Hematopoietic multipotent progenitor cell treated with erythropoietin and hydrocortisone succinate and interleukin-3 and kit ligand, for 15 days (in vitro differentiated cells): ENCODE measurements at regions not wholly inside any gene's neighbourhood (a gene's known extent, or its start where the extent isn't known, plus 50 kb on each side); places are given as distances from the start of the nearest gene placed in this dataset.

Experiments used
- DNase-seq: peaks from one replicate; pipeline ENCODE4 v3.0.0-alpha.2; 2015; ENCODE audit warnings: low spot score

DNA sequence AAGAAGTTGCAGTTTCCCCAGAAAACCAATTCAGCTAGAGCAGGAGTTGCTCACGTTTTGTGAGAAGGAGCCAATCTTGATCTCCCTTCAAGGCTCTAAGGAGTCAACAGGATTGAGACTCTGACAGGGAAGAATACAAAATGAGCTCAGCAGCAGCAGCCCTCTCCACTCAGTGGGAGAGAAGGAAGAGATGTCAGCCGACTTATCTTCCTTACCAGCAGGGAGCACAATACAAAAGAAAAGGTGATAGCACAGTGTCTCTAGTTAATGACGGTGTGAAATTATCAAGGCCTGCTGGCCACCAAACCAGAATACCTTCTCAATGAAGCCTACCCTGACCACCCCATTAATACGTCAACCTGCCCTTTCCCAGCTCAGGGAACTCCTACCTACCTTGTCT, 223.6 kb upstream of the TMPO start:
- no peak for DNase-seq

DNA sequence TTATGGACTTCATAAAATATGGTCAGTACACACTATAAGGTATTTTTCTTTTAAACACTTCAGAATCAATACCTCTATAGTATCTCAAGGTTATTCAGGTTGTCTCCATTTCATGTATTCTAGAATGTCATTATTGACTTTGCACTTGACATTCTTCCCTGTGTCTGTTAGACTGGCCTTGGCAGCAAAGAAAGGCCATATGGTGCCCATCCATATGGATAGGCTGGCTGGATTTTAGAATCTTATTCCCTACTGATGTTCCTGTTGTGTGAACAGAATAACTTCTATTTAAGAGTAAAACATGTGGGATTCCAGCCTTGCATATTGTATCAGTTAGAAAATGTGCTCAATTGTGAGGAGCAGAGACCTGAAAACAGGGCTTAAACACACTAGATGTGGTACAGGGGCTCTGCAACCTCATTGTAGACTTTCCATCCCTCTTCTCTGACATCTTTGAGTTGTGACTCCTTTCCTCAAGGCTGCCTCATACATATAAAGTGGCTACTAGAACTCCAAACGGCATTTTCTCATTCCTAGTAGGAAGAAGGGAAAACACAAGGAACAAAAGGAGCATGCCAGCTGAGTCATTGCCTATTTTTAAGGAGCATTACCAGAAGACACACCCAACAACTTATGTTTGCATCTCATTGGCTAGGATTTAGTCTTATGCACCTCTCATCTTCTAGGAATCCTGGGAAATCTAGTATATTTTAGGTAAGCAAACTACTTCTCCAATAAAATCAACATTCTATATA, 221.2 kb upstream of the TMPO start:
- no peak for DNase-seq

DNA sequence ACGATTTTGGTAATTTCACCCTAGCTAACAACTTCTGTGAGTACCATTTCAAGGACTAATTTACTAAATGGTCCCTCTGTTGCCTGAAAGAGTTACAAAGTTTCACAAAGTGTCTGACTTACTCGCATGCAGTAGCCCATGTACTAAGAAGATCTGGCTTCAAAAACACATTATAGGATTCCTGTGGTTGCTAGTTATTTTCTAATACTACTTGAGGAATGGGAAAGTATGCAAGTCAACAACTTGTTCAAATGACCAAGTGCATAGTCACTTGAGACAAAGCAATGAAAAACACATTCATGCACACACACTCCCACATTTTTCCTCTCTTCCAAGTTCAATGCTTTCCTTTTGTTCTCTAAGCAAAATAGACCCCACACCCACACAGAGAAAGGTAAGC, 219.7 kb upstream of the TMPO start:
- DNase-seq: no peak

DNA sequence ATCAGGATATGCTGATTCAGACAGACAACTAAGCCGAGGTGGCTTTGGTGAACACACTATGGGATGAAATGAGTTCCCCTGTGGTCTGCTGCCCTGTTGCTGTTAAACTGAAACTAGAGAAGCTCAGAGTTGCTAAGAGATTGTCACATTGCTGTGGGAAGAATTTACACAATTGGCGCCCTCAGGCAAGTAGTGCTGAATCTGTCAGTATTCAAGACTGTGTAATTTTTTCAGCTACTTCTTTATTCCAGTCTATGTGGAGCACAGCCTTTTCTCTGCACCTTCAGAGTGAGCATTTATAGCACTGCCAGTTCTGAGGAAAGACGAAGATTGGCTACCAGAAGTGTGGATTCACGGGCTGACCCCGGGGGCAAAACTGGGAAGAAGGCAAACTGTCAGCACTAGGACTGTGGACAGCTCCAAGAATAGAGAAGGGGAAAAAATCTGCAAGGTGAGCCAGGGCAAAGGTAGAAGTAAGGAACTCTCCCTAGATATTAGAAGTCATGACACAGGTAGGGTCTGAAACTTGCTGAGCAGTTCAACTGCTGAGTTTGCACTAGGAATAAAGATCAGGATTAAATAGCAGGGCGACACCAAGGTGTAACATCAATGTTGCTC, 218.8 kb upstream of the TMPO start:
- DNase-seq: no peak

DNA sequence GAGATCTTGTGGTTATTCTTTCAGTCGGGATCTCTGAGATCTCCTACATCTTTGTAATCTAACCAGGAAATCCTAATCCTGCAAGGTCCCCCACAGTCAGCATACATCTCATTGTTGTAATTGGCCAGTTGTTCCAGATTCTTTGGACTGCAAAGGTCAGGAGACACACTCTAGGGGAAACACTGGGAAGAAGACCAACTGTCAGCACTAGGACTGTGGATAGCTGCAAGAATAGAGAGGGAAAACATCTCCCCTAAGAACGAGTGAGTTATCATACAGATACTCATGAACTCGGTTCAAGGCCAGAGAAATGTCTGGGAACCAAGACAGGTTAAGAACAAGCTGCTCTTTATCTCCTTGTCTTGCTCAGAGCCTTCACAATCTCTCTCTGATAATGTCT, 217.9 kb upstream of the TMPO start:
- DNase-seq: no peak

DNA sequence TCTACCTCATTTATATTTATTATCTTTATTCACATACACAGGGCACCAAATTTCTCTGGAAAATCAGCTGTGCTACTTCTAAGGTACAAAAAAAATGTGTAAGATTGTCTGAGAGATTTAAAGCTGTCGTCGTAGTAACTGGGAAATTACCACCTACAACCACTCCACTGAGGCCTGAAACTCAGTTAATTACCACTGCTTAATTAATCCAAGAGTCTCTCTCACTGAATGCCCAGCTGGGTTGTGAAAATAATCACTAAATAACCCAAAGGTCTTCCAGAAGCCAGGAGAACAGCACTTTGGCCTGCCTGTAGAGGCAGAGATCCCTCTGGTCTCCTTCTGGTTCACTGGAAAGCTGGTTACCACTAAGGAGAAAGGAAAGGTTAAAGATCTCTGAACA, 207.2 kb upstream of the TMPO start:
- DNase-seq: no peak

- no peak for DNase-seq
Observed at GRCh38 chr12:98317939-98318899, 197.2 kb upstream of the TMPO start.

DNA sequence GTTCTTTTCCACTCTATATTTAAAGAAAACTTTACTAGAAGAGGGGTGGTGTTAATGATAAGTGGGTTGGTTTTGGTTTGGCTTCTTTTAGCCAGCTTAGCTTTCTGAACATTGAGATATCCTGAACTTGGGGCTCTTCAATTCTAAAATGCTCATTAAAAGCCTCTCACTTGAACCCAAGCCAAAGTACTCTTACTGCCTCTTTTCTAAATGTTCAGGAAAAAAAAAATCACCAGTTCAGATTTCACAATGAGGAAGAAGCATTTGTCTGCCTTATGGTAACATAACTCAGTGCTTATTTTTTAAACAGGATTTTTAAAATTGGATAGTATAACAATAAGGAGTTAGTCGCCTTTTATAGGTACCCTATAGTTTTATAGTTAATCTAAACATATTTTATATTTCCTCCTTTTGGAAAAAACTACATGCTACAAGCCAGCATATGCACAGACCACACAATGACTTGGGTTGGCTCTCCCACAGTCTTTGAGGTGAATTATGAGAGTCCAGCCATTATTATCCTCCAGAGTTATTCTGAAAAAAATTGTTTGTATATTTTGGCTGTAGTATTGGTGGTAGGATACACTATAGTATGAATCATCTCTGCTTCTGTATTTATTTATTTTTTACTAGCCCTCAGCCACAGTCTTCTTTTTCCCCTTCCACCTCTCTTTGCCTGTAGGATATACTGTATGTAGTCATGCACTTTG, 195.5 kb upstream of the TMPO start:
- no peak for DNase-seq

DNA sequence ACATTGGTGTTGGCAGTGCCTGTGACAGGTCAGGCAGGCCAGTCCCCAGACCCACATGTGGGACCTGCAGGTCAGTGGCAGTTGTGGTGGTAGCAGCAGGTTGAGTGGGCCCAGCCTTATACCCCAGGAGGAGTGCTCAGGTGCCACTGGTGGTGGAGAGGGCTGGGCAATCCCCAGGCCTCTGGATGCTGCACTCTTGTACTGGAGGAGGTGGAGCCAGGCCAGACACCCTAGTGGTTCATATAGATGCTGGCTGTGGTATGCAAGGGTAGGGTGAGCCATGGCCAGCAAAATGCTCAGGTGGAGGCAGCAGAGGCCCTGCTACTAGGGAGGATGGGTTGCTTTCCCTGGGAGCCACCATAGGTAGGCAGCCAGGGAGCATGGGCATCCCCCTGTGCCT, 190.4 kb upstream of the TMPO start:
- no peak for DNase-seq

DNA sequence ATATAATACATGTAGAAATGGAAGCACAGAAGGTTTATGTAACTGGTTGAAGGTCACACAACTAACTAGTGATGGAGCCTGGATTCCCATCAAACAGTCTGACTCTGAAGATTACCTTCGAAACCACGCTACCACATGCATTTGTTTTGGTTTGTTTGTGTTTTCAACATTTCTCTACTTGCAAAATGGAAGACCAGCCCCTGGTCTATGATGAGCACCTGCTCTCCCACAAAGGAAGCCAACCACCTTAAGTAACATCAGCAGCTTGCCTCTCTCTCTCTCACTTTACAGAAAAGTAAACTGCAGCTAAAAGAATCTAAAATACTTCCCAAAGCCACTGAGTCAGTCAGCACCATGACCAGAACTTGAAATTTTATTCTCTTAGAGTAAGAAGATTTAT, 186.9 kb upstream of the TMPO start:
- DNase-seq: no peak

DNA sequence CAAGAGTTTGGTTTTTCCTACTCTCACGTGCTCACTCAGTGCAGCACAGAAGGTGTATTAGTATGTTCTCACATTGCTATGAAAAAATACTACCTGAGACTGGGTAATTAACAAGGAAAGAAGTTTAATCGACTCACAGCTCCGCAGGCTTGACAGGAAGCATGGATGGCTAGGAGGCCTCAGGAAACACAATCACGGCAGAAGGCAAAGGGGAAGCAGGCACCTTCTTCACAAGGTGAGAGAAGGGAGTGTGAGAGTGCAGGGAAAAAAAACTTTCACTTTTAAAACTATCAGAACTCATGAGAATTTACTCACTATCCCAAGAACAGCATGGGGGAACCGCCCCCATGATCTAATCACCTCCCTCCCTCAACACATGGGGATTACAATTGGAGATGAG, 185.8 kb upstream of the TMPO start:
- no peak for DNase-seq

DNA sequence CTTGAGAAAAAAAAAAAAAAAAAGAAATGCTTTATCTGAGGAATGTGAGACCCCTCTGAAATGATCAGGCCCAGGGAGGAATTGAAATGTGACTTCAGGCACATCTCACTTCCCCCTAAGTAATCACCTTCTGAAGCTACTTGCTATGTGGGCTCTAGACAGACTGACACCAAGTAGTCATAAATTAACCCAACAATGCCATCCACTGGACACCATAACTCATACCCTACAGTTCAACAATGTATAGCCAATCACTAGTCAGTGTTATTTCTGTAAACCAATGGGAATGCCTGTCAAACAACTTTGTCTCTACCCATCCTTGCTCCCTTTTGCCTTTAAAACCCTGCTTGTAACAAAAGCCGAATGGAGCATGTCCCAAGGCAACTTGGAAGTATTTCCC, 182.7 kb upstream of the TMPO start:
- no peak for DNase-seq

DNA sequence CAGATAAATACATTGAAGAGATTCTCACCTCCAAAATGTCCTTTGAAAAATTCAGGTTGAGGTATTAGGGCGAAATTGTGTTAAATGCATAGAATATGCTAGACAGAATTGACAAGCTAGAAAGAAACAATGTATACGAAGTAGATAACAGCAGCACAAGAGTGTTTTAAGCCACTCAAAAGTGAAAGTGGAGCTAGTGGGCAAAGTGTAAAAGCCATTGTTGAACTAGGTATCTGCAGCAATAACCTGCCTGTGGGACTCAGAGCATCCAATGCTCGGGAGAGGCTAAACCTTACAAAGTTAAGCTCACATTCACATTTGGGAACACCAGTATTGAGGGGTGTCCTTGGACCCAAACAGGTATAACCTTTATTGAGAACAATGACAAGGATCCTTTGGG, 180.6 kb upstream of the TMPO start:
- no peak for DNase-seq

DNA sequence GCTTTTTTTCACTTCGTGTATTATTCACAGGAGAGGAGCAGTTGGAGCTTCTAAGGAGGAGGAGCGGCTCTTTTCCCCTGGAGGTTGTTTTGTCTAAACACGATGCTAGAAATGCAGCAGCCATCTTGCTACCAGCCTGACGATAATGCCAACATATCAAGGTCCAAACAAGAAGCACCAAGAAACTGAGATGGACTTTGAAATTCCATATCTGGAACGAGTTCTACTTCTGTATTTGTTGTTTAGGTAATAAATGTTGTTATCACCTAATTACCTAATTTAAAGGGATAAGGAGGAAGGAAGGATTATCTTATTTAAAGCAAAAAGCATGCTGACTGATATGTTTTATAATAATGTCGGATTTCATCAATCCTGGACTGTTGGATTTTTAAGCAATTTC, 174.4 kb upstream of the TMPO start:
- no peak for DNase-seq

DNA sequence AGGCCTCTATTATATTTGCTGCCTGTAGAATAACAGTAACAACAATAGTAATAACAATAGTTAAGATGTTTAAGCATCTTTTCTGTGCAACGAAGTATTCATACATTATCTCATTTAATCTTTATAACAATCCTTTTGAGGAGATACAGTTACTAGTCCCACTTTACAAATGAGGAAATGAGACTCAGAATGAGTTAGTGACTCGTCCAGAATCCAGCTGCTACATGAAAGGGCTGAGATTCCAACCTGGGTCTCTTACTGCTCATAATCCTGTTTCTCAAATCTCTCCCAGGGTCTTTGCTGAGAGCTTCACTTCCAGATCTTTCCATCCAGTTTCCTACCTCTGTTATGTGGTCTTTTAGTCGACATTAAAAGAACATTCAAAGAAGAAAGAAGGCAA, 173.7 kb upstream of the TMPO start:
- no peak for DNase-seq

GRCh38 chr12:98343002-98343567, 172.3 kb upstream of the TMPO start:
- DNase-seq: no peak

GRCh38 chr12:98344046-98344930, 171.1 kb upstream of the TMPO start:
- no peak for DNase-seq

DNA sequence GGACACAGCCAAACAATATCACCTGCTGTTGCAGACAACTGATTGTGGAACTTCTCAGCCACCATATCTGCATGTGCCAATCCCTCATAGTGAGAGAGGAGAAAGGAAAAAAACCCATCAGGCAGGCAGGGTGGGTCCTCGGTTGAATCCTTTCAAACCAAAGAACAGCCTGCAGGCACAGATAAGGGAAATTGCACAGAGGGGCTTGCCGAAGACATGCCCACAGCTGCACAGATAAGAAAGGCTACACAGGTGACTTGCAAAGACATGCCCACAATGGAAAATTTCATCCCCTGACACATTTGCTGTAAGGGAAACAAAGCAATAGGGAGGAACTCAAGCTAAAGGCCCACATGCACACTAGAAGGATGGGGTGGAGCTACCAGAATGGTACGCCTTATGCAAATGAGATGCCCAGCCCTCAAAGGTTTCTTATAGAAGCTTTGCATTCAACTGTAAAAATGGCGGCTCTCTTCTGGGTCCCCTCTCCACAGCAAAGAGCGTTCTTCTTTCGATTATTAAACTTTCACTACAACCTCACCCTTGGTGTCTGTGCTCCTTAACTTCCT, 170.0 kb upstream of the TMPO start:
- DNase-seq: no peak

- DNase-seq: no peak
Observed at GRCh38 chr12:98351089-98351488, 164.3 kb upstream of the TMPO start.

- no peak for DNase-seq
Observed at GRCh38 chr12:98351784-98352183, 163.6 kb upstream of the TMPO start.
